ENCODE measurements at regions not wholly inside any gene's neighbourhood (a gene's known extent, or its start where the extent isn't known, plus 50 kb on each side); places are given as distances from the start of the nearest gene placed in this dataset.

DNA sequence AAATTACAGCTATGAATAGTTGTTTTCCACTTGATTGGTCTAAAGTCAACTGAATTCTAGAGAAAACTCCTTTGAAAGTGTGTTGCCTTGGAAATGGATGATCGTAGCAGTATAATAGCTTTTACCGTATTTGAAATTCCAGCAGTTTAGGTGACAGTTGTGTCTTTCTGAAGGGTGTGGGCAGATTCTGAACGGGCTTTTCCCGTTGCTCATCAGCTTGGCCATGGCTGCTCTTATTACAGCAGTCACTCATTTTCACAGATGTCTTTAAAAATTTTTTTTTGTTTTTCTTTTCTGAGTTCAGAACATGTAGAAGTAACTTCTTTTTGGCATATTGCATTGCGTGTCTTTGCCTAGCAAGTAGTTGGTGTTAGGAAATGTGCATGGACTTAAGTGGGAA is 69.6 kb upstream of the SLC4A4 start:
- Histone ChIP-seq H3K4me1 (ENCODE audit: control insufficient read depth in 3 of 3, insufficient read depth in 2 of 3, low read depth in 1 of 3, low read length in 2 of 3) (no peaks in the 10 kb centered on the region), H3K27me3 (ENCODE audit: control insufficient read depth in 3 of 3, insufficient read depth in 3 of 3, low read length in 3 of 3) (no peaks in the 10 kb centered on the region), H3K36me3 (ENCODE audit: control insufficient read depth in 3 of 3, insufficient read depth in 2 of 3, low read depth in 1 of 3, low read length in 3 of 3) (no peaks in the 10 kb centered on the region), H3K9me3 (ENCODE audit: control insufficient read depth in 2 of 2, insufficient read depth in 1 of 2, low read depth in 1 of 2, low read length in 1 of 2) (no peaks in the 10 kb centered on the region), H3K27ac (ENCODE audit: low read depth in 1 of 3, low read length in 2 of 3) (no peak overlapping the region), H3K4me3 (ENCODE audit: low read depth in 1 of 3, low read length in 3 of 3) (no peak overlapping the region)
- DNase-seq (no peak), FAIRE-seq (no peak)
- 91 to 97% (median 94%) methylated on average over 5 of the region's 5 CpGs for WGBS, 3 donors

DNA sequence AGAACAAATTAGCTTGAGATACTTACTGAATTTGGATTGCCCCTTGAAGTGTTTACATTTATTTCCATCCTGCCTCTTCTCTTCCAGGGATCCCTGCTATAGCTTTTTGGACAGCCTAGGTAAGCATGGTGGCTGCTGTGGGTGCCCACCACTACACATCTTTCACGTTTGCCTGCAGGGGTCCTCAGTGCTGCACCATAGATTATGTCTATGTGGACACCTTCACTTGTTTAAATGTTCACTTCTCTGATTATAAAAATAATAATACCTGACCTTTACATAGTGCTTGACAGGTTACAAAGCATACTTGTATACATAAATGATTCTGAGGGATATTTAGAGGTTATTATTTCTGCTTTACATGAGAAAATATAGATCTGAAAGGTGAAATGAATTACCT is 67.9 kb upstream of the SLC4A4 start:
- H3K9me3 ChIP-seq (ENCODE audit: control insufficient read depth in 2 of 2, insufficient read depth in 1 of 2, low read depth in 1 of 2, low read length in 1 of 2) = no peaks in the 10 kb centered on the region
- H3K4me3 ChIP-seq (ENCODE audit: low read depth in 1 of 3, low read length in 3 of 3) = no peak overlapping the region
- H3K27me3 ChIP-seq (ENCODE audit: control insufficient read depth in 3 of 3, insufficient read depth in 3 of 3, low read length in 3 of 3) = no peaks in the 10 kb centered on the region
- peak; percentile 34 to 50 for DNase-seq
- no peaks in the 10 kb centered on the region for H3K36me3 ChIP-seq (ENCODE audit: control insufficient read depth in 3 of 3, insufficient read depth in 2 of 3, low read depth in 1 of 3, low read length in 3 of 3)
- 16 to 32% (median 20%) methylated on average over 1 of the region's 1 CpG for WGBS, 3 donors
- no peak for FAIRE-seq
- H3K27ac ChIP-seq (ENCODE audit: low read depth in 1 of 3, low read length in 2 of 3) = no peak overlapping the region
- no peaks in the 10 kb centered on the region for H3K4me1 ChIP-seq (ENCODE audit: control insufficient read depth in 3 of 3, insufficient read depth in 2 of 3, low read depth in 1 of 3, low read length in 2 of 3)

DNA sequence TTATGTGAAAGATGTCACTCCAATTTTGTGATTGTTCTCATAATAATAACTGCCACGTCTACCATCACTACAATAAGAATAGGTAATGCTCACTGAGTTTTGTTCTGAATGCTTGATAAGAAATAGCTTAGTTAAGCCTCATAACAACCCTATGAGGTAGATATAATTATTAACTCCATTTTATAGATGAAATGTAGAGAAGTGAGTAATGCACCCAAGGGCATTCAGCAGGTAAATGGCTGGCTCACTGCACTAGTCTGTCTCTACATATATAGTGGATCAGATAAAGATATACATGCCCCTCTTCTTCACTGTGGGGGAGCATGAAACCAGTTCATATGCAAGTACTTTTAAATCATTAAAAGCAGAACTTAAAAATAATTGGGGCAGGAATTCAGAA is 65.8 kb upstream of the SLC4A4 start:
- FAIRE-seq (no peak), DNase-seq (peak in 1 of 2 donors; percentile 22)
- Histone ChIP-seq H3K27me3 (ENCODE audit: control insufficient read depth in 3 of 3, insufficient read depth in 3 of 3, low read length in 3 of 3) (no peaks in the 10 kb centered on the region), H3K27ac (ENCODE audit: low read depth in 1 of 3, low read length in 2 of 3) (no peak overlapping the region), H3K9me3 (ENCODE audit: control insufficient read depth in 2 of 2, insufficient read depth in 1 of 2, low read depth in 1 of 2, low read length in 1 of 2) (no peaks in the 10 kb centered on the region), H3K4me3 (ENCODE audit: low read depth in 1 of 3, low read length in 3 of 3) (no peak overlapping the region), H3K4me1 (ENCODE audit: control insufficient read depth in 3 of 3, insufficient read depth in 2 of 3, low read depth in 1 of 3, low read length in 2 of 3) (no peaks in the 10 kb centered on the region), H3K36me3 (ENCODE audit: control insufficient read depth in 3 of 3, insufficient read depth in 2 of 3, low read depth in 1 of 3, low read length in 3 of 3) (peaks cover 0 to 1% (median 0%) of the 10 kb centered on the region in 3 donors)
- 54 to 82% (median 69%) methylated on average over 1 of the region's 1 CpG for WGBS, 3 donors

DNA sequence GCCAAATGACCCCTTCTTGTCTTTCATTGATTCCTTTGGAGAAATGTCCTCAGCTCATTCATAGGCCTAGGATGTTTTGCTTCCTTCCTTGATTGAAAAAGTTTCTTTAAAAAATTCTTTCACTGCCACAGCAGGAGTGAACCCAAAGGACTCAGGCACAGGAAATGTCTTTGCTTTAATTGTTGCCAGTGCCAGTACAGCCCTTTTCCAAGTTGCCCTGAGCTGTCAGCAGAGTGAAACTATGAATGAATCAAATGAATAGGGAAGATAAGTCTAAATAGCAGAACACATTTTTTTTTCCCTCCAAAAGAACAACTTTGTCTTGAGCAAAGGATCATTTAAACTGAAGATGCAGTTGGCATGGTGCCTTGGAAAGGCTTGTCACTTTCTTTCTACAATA is 63.8 kb upstream of the SLC4A4 start:
- Histone ChIP-seq H3K27ac (ENCODE audit: low read depth in 1 of 3, low read length in 2 of 3) (no peak overlapping the region), H3K36me3 (ENCODE audit: control insufficient read depth in 3 of 3, insufficient read depth in 2 of 3, low read depth in 1 of 3, low read length in 3 of 3) (peaks cover 0 to 2% (median 0%) of the 10 kb centered on the region in 3 donors), H3K9me3 (ENCODE audit: control insufficient read depth in 2 of 2, insufficient read depth in 1 of 2, low read depth in 1 of 2, low read length in 1 of 2) (no peaks in the 10 kb centered on the region), H3K27me3 (ENCODE audit: control insufficient read depth in 3 of 3, insufficient read depth in 3 of 3, low read length in 3 of 3) (no peaks in the 10 kb centered on the region), H3K4me1 (ENCODE audit: control insufficient read depth in 3 of 3, insufficient read depth in 2 of 3, low read depth in 1 of 3, low read length in 2 of 3) (no peaks in the 10 kb centered on the region), H3K4me3 (ENCODE audit: low read depth in 1 of 3, low read length in 3 of 3) (no peak overlapping the region)
- DNase-seq (no peak), FAIRE-seq (no peak)

DNA sequence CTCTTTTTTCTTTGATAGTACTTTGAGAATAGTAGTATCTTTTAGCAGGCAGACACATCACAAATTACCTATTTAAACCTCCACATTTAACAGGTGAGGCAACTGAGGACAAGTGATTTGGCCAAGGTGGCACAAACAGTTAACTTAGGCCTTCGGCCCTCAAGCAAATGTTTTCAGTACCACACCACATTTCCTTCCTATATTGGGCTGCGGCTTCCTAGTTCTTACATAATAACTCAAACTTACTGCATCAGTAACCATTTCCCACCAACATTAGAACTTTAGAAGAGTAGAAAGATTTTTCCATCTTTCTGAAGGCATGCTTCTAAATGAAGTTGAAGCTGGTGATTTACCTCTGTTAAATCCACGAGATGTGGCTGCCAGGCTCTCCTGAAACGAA is 63.2 kb upstream of the SLC4A4 start:
- Histone ChIP-seq H3K9me3 (ENCODE audit: control insufficient read depth in 2 of 2, insufficient read depth in 1 of 2, low read depth in 1 of 2, low read length in 1 of 2) (no peaks in the 10 kb centered on the region), H3K4me3 (ENCODE audit: low read depth in 1 of 3, low read length in 3 of 3) (no peak overlapping the region), H3K36me3 (ENCODE audit: control insufficient read depth in 3 of 3, insufficient read depth in 2 of 3, low read depth in 1 of 3, low read length in 3 of 3) (peaks cover 0 to 2% (median 0%) of the 10 kb centered on the region in 3 donors), H3K4me1 (ENCODE audit: control insufficient read depth in 3 of 3, insufficient read depth in 2 of 3, low read depth in 1 of 3, low read length in 2 of 3) (no peaks in the 10 kb centered on the region), H3K27ac (ENCODE audit: low read depth in 1 of 3, low read length in 2 of 3) (no peak overlapping the region), H3K27me3 (ENCODE audit: control insufficient read depth in 3 of 3, insufficient read depth in 3 of 3, low read length in 3 of 3) (no peaks in the 10 kb centered on the region)
- no peak for DNase-seq
- WGBS, 3 donors = 60 to 78% (median 63%) methylated on average over 4 of the region's 4 CpGs
- FAIRE-seq = no peak

DNA sequence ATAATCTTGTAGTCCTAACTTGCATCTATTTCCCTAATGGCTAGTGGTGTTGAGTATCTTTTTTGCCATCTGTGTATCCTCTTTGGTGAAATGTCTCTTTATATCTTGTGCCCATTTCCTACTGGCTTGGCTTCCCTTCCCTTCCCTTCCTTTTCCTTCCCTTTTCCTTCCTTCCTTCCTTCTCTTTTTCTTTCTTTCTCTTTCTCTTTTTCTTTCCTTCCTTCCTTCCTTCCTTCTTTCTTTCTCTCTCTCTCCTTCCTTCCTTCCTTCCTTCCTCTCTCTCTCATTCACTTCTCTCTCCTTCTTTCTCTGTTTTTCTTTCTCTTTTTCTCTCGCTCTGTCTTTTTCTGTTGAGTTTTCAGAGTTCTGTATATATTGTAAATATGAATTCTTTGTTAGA is 61.5 kb upstream of the SLC4A4 start:
- no peak for FAIRE-seq
- Histone ChIP-seq H3K9me3 (ENCODE audit: control insufficient read depth in 2 of 2, insufficient read depth in 1 of 2, low read depth in 1 of 2, low read length in 1 of 2) (no peaks in the 10 kb centered on the region), H3K27me3 (ENCODE audit: control insufficient read depth in 3 of 3, insufficient read depth in 3 of 3, low read length in 3 of 3) (no peaks in the 10 kb centered on the region), H3K4me1 (ENCODE audit: control insufficient read depth in 3 of 3, insufficient read depth in 2 of 3, low read depth in 1 of 3, low read length in 2 of 3) (no peaks in the 10 kb centered on the region), H3K27ac (ENCODE audit: low read depth in 1 of 3, low read length in 2 of 3) (no peak overlapping the region), H3K4me3 (ENCODE audit: low read depth in 1 of 3, low read length in 3 of 3) (no peak overlapping the region), H3K36me3 (ENCODE audit: control insufficient read depth in 3 of 3, insufficient read depth in 2 of 3, low read depth in 1 of 3, low read length in 3 of 3) (peaks cover 0 to 2% (median 0%) of the 10 kb centered on the region in 3 donors)
- no peak for DNase-seq
- WGBS, 3 donors = 96 to 98% (median 96%) methylated on average over 1 of the region's 1 CpG

DNA sequence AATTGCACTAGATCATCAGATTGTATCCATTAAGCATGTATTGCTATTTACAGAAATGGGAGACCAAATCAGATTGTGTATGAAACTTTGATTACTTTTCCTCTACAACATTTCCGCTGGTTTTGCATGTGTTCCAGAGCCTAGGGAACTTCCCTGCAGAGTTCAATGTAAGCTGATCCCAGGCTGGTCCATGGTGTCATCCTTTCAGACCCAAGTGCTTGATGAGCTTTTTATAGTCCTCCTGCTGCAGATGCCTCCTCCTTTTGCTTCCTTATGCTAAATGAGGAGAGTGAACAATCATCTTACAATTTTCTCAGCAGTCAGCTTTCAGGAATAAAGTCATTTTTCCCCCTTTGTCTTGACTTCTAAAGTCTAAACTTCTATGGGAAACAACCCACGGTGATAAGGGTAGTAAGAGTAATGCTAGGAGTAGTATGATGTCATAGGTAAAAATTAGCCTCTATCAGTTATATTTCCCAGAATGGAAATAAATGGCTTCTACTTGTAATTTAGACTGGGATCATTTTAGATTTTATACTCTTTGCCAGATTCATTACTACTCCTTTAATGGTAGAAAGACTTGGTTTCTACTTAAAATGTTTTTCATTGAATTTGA is 55.1 kb upstream of the SLC4A4 start:
- H3K36me3 ChIP-seq (ENCODE audit: control insufficient read depth in 3 of 3, insufficient read depth in 2 of 3, low read depth in 1 of 3, low read length in 3 of 3) = no peaks in the 10 kb centered on the region
- no peak overlapping the region for H3K4me3 ChIP-seq (ENCODE audit: low read depth in 1 of 3, low read length in 3 of 3)
- H3K9me3 ChIP-seq (ENCODE audit: control insufficient read depth in 2 of 2, insufficient read depth in 1 of 2, low read depth in 1 of 2, low read length in 1 of 2) = no peaks in the 10 kb centered on the region
- FAIRE-seq (no peak), DNase-seq (no peak)
- no peaks in the 10 kb centered on the region for H3K27me3 ChIP-seq (ENCODE audit: control insufficient read depth in 3 of 3, insufficient read depth in 3 of 3, low read length in 3 of 3)
- H3K27ac ChIP-seq (ENCODE audit: low read depth in 1 of 3, low read length in 2 of 3) = no peak overlapping the region
- H3K4me1 ChIP-seq (ENCODE audit: control insufficient read depth in 3 of 3, insufficient read depth in 2 of 3, low read depth in 1 of 3, low read length in 2 of 3) = peaks cover 0 to under 1% (median 0%) of the 10 kb centered on the region in 3 donors
- WGBS, 3 donors = 75 to 80% (median 76%) methylated on average over 2 of the region's 2 CpGs

DNA sequence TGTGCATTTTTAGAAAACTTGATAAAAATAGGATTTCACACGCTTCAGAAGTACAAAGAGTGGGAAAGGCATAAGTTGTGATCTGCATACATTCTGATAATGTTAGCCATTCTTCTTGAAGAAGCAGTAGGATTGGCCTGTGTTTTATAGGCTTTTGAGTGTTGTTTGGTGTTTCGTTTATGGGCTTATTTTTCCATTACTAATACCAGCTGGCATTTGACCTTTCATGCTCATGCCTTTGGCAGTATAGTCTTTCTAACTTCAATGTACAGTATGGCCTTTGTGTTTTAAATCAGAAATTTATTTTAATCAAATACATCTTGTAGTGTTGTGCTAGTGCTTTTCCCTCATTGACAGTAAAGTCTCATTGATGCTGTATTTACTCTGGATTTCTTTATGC is 51.5 kb upstream of the SLC4A4 start:
- 57 to 68% (median 64%) methylated on average over 2 of the region's 2 CpGs for WGBS, 3 donors
- no peak overlapping the region for H3K4me3 ChIP-seq (ENCODE audit: low read depth in 1 of 3, low read length in 3 of 3)
- DNase-seq (no peak), FAIRE-seq (no peak)
- no peaks in the 10 kb centered on the region for H3K36me3 ChIP-seq (ENCODE audit: control insufficient read depth in 3 of 3, insufficient read depth in 2 of 3, low read depth in 1 of 3, low read length in 3 of 3)
- H3K27me3 ChIP-seq (ENCODE audit: control insufficient read depth in 3 of 3, insufficient read depth in 3 of 3, low read length in 3 of 3) = no peaks in the 10 kb centered on the region
- H3K27ac ChIP-seq (ENCODE audit: low read depth in 1 of 3, low read length in 2 of 3) = no peak overlapping the region
- H3K4me1 ChIP-seq (ENCODE audit: control insufficient read depth in 3 of 3, insufficient read depth in 2 of 3, low read depth in 1 of 3, low read length in 2 of 3) = peaks cover 0 to 2% (median 0%) of the 10 kb centered on the region in 3 donors
- no peaks in the 10 kb centered on the region for H3K9me3 ChIP-seq (ENCODE audit: control insufficient read depth in 2 of 2, insufficient read depth in 1 of 2, low read depth in 1 of 2, low read length in 1 of 2)

DNA sequence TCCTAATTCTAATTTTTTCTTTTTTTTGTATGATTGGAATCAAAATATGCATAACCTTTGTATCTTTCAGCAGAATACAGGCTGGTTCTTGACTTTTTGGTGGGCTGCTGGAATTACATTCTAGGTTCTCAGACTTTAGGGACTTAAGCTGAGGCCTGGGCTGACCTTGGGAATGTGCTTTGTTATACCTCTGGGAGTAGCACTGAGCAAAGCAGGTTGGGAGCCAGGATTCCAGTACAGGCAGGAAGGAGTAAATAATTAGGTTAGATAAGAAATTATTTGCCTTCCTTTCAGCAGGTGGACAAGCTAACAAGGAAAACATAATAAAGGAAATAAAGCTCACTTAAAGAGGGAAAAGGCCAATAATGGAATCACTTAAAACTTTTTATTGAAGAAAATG is 49.9 kb upstream of the SLC4A4 start:
- FAIRE-seq (no peak), DNase-seq (peak; percentile 33 to 66)
- Histone ChIP-seq H3K4me3 (ENCODE audit: low read depth in 1 of 3, low read length in 3 of 3) (no peak overlapping the region), H3K36me3 (ENCODE audit: control insufficient read depth in 3 of 3, insufficient read depth in 2 of 3, low read depth in 1 of 3, low read length in 3 of 3) (no peaks in the 10 kb centered on the region), H3K27me3 (ENCODE audit: control insufficient read depth in 3 of 3, insufficient read depth in 3 of 3, low read length in 3 of 3) (no peaks in the 10 kb centered on the region), H3K4me1 (ENCODE audit: control insufficient read depth in 3 of 3, insufficient read depth in 2 of 3, low read depth in 1 of 3, low read length in 2 of 3) (peaks cover 0 to 2% (median 0%) of the 10 kb centered on the region in 3 donors), H3K9me3 (ENCODE audit: control insufficient read depth in 2 of 2, insufficient read depth in 1 of 2, low read depth in 1 of 2, low read length in 1 of 2) (no peaks in the 10 kb centered on the region), H3K27ac (ENCODE audit: low read depth in 1 of 3, low read length in 2 of 3) (no peak overlapping the region)

All from small intestine (tissue), 7 donors.